ENCODE measurements at regions not wholly inside any gene's neighbourhood (a gene's known extent, or its start where the extent isn't known, plus 50 kb on each side); places are given as distances from the start of the nearest gene placed in this dataset.
A peak's percentile ranks its signal among the peaks of the same experiment; 100 is the strongest.

DNA sequence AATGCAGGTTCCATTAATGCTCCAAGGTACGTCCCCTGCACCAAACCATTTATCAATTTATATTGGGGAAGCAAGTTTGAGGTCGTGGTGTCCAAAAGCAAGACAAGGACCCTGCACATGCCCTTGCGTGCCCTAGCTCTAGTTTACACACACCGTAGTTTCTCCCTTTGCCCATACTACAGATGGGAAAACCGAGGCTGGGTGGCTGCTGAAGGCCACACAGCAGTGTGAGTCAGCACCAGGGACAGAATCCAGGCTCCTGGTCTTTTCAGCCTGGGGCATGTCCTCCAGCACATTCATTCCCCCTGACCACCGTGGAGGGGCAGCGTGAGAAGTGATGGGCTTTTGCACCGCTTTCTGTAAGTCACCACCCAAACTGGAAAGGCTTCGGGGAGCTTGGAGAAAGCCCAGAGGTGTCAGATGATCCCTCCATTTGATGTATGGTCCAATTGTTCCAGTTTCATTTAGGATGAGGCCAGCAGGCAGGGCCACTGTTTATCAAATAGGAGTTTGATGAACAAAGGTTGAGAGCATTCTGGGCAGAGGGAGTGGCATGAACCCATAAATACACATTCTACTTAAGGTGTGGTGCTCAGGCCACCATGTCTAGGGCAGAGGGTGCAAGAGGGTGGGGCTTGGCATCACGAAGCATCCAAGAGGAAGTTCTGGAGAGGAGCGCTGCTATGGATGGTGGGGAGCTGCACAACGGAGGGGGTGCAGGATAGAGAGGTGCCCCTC lies 274.1 kb downstream of the HAUS1 start:
- DNase-seq (ENCODE audit: low spot score) = no peak

DNA sequence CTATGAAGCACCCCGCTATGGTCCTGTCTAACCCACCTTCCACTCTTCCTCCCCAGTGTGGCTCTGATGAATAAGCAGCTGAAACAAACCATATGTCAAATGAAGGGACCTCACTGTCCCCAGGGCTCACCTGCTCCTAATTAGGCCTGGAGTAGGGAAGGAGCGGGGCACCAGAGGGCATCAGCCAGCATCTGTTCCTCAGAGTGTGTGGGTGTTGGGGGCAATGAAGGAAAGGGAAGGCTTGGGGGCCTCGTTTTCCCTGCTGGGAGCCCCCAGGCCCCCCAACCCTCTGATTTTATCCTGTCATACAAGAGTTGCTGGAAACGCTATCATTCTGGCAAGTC lies 274.7 kb downstream of the HAUS1 start:
- DNase-seq (ENCODE audit: low spot score) = no peak

DNA sequence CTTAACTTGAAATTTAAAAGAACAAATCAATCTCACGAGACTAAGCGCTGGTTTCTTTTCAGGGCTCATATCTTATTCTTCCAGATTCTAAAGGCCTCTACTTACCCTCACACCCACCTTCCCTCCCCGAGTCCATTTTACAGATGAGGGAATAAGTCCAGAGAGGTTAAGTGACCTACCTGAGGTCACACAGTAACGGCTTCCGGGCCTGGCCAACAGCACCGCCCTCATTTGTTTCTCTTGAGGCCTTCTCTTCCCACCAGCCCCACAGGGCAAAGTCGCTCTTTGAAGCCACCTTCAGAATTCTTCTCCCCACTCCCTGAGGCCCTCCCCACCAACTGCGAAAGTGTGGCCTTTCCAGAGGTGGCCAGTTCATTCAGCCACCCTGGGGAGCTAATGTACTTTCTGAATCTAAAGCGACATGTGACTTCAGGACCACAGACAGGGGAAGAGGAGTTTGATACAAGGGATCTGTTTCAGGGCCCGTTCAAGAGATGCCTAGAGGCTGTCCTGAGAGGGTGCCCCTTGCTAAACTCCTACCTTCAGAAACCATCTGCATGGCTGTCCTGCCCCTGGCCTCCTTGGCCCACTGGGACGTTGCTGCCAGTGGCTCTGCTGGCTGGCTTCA lies 275.3 kb downstream of the HAUS1 start:
- no peak for DNase-seq (ENCODE audit: low spot score)

DNA sequence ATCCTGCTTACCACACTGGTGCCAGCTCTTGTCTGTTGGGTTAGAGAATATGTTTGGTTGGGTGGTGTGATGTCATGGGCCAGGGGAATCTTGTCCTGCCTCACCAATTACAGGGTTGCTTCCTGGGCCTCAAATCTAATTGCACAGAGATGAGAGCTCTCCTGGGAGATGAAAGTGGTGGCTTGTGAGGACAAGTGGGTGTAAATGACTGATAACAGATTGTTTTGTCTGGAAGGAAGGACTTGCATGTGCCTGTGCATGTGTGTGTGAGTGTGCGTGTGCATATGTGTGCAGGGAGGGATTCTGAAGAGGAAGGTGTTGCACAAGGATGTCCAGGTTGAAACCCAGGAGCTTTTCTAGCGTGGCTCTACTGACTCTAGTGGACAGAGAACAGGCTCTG lies 271.9 kb downstream of the LOXHD1 start:
- no peak for DNase-seq (ENCODE audit: low spot score)

DNA sequence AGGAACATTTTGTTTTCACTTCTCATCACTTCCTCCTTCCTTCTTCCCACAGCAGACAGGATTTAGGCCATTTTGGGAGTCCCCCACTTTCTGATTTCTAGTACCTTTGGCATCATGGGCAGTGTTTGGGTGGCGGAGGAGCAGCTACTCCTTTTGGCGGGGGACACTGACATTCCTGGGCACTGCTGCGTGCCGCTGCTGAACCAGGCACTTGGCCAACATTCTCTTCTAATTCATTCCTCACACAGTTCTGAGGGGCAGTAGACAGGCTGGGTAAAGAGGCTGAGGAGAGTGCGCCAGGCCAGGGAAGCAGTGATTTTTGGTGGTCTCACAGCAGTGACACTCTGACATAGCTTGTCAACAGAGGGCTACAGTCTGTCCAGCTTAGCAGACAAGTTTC lies 270.2 kb downstream of the LOXHD1 start:
- DNase-seq (ENCODE audit: low spot score) = peak; percentile 52

DNA sequence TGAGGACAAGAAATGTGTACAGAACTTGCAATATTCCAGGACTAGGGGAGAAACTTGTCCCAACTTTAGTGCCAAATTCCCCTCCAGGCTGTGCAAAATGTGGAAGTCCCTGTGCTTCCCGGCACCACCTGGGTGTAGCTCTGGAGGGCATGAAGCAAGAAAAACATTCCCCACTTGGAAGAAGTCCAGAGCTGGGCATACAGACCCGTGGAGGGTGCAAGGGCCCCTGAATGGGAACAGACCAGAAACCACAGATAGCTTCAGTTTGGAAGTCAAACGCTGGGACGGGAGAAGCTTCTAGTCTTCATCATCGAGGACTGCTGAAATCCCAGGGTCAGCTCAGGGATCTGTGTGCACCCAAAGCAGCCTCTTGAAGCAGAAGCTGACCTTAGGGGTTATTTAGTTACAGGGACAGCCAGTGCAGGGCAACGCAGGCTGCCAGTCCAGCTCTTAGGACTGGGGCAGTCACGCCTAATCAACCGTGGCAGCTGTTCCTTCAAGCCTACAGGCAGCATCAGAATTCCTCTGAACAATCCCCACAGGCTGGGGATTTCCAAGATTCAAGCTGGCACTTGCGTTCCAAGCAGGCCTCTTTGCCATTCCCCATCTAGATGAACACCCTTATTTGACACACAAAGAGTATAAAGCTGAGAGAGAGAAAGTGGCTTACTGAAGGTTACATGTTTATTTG lies 269.4 kb downstream of the LOXHD1 start:
- DNase-seq (ENCODE audit: low spot score) = peak; percentile 92

DNA sequence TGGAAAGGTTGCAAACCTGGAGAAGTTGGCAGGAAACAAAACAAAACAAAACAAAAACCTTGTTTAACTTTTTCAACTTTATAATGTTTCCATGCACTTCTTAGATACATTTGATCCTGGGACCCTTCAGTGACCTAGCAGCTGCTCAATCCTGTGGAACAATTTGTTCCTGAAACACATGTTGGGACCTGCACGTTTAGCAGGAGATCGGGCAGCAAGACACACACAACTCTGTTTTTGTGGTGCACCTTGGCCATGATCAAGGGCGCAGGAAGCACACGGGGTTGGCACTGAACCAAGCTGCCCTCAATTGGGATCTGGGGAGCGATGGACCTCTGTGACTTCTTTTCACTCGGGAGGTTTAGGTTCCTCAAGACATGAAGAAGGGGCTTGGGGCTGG lies 268.7 kb downstream of the LOXHD1 start:
- DNase-seq (ENCODE audit: low spot score) = no peak

DNA sequence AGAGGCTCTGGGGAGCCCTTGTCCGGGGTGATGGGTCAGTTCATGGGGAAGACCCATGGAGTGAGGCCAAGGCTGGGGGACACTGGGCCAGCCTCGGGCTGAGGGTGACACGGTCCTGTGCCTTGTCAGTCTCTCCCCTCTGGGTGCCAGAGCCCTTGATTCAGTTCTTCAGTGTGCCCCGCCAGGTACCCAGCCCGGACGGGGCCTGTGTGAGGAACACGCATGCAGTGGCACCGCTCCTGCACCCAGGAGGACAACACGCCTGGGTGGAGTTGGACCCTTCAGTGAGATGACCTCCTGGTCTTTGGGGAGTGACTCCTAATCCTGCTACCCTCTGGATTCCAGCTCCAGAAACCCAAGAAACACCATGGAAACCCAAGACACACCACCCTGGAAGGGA lies 264.4 kb downstream of the LOXHD1 start:
- DNase-seq (ENCODE audit: low spot score) = no peak

DNA sequence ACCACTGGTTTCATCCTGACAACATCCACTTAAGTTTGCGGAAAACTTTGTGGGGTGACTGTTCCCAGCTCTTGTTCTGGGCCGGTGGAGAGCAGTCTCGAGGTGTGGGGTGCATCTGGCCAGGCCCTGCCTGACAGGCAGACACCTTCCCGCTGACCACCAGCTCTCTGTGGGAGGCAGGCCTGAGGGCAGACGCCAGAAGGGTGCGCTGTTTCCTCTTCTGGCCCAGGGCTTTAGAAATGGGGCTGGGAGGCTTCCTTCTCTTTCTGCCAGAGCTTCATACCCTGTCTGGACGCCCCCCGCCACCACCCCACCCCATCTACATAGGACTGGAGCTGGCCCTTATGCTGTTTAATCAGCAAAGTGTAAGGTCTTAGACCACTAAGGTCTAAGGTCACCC lies 263.8 kb downstream of the LOXHD1 start:
- no peak for DNase-seq (ENCODE audit: low spot score)

DNA sequence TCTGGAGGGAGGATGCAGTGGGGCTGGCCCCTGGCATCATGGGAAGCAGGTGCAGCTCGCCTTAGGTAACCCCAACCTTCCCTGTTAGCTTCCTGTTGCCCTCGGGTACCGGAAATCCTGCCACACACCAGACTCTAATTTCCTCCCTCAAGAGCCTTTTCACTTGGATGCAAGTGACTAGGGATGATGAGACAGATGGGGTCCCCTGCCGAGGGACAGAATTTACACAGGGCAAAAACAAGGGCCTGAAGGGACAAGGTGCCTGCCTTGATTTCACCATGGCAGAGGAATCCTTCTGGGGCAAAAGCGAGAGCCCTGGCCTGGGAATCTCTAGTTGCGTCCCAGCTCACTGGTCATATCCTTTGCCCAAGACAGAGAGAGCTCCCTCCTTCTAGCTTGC lies 263.1 kb downstream of the LOXHD1 start:
- DNase-seq (ENCODE audit: low spot score) = no peak

DNA sequence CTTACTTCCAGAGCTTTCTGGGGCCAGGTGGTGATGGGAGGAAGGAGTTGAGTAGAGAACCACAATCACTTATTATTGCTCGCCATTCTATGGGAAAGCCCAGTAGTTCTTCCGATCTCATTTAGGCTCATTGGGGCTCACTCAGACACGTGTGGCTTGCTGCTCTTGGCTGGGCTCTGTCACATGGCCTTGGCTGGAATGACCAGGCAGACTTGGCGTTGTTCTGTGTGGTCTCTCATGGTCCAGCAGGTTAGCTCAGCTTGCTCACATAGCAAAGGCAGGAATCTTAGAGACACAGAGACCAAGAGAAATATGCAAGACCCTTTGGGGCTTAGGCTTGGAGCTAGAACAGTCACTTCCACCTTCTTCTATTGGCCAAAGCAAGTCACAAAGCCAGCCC lies 261.2 kb downstream of the LOXHD1 start:
- DNase-seq (ENCODE audit: low spot score) = no peak

DNA sequence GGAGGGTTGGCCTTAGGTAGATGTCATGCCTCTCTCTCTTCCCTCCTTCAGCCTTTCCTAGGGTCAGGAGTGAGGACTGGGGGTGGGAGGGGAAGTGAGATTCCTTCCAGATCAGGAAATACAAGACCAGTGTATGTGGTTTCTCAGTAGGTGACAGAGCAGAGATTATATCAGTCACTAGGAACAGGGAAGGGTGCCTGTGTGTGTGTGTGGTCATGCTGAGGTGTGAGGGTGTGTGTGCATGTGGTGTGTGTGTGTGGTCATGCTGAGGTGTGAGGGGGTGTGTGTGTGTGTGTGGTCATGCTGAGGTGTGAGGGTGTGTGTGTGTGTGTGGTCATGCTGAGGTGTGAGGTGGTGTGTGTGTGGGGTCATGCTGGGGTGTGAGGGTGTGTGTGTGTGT lies 259.8 kb downstream of the LOXHD1 start:
- DNase-seq (ENCODE audit: low spot score) = peak; percentile 35

DNA sequence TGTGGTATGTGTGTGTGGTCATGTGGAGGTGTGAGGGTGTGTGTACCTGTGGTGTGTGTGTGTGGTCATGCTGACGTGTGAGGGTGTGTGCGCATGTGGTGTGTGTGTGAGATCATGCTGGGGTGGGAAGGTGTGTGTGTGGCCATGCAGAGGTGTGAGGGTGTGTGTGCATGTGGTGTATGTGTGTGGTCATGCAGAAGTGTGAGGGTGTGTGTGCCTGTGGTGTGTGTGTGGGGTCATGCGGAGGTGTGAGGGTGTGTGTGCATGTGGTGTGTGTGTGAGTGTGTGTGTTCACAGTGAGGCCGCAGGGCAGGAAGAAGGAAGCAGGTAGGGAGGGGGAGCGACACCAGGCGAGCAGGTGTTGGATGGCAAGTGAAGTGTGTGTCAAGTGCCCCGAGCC lies 259.0 kb downstream of the LOXHD1 start:
- no peak for DNase-seq (ENCODE audit: low spot score)

DNA sequence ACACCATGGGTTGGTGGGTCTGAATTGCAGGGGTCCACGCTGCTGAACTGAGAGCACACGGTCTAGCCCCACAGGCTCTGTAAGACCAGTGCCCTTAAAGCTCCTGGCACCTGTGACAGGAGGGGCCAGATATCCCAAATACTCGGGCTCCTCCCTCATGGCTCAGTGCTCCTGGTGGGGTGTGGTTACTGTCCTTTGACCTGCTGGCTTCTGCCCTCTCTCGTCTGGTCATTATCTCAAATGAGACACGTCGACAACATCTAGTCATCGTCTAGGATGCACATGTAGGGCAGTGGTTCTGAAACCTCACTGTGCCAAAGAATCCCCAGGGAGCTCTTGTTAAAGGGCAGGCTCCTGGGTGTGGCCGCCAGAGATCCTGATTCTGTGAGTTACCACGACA lies 258.4 kb downstream of the LOXHD1 start:
- DNase-seq (ENCODE audit: low spot score) = no peak

DNA sequence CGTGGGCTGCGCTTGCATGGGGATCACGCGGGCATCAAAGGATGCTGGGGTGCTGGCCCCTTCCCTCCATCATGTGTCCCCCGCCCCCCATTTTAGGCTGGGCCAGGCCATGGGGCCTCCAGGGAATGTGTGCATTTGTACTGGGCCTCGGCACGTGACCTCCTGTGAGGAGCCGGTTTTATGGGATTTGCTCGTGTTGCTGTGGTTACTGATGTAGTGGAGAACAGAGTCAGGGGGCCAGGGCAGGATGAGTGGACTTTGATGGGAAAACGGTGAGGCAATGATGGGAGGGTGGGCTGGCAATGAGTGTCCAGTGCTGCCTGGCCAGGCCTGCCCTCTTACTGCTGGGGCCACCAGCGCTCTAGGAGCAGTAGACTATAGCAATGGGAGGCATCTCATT lies 257.7 kb downstream of the LOXHD1 start:
- no peak for DNase-seq (ENCODE audit: low spot score)

DNA sequence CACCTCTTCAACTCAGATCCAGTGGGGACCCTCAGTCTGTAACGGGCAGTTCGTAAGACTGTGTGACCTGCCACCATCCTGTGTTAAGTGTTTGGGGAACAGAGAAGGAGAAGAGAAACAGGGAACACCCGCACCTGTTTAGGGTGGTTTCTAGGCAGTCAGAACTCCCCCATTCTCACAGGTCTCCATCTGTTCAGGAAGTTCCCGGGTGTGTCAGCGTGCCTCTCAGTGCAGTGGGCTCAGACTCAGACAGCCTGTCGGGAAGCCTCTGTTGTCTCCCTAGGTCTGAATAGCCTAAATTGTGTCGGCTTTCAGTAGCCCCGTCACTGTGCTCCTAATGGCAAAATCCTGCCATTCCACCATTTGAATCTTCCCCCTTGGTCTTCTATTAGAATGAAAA lies 256.6 kb downstream of the LOXHD1 start:
- DNase-seq (ENCODE audit: low spot score) = no peak

DNA sequence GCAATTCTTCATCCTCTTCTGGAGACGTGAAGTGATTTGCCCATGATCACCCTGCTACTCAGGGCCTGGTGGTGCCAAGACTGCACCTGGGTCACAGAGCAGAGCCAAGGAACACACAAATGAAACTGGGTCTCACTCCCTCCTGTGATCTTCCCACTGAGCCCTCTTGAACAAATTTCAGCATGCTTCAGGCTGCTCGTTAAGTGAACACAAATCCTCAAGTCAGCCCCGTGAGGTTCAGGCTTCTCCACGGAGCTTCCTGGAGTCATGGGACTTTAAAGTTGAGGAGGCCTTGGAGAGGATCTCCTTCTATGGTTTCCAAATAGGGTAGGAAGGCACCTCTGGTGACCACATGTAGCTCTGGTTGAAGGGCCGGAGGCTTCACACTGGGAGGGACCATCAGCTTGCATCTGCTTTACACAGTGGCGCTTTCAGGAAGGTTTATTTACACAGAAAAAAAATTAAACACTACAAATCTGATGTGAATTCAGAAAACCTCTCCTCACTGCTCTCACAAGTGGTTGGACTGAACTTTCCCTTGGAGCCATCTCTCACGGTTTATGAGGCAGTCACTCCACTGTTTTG lies 255.4 kb downstream of the LOXHD1 start:
- DNase-seq (ENCODE audit: low spot score) = no peak

DNA sequence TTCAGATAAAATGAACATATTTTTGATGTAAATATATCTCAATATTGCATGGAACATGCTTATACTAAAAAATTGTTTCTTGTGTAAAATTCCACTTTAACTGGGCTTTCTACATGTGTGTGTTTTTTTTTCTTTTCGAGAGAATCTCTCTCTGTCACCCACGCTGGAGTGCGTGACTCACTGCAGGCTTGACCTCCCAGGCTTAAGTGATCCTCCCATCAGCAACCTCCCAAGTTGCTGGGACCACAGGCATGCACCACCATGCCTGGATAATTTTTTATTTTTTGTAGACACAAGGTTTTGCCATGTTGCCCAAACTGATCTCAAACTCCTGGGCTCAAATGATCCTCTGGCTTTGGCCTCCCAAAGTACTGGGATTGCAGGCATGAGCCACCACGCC lies 254.6 kb downstream of the LOXHD1 start:
- DNase-seq (ENCODE audit: low spot score) = peak; percentile 45

DNA sequence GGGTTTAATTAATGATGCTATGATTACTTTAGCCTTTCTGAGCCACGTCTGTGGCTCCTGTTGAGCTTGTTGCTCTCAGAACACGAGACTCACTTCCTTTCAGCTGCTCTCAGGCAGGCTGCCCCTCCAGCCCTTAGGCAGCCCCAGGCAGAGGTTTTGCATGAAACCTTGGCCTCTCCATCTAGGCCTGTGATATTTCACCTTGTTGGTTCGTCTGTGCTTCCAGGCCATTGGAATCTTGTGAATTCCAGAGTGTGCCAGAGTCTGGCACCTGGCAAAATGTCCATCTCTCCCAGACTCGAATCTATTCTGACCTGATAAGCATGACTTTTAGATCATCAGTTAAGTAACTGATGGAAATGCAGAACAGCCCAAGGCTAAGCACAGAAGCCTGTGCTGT lies 254.1 kb downstream of the LOXHD1 start:
- DNase-seq (ENCODE audit: low spot score) = no peak

DNA sequence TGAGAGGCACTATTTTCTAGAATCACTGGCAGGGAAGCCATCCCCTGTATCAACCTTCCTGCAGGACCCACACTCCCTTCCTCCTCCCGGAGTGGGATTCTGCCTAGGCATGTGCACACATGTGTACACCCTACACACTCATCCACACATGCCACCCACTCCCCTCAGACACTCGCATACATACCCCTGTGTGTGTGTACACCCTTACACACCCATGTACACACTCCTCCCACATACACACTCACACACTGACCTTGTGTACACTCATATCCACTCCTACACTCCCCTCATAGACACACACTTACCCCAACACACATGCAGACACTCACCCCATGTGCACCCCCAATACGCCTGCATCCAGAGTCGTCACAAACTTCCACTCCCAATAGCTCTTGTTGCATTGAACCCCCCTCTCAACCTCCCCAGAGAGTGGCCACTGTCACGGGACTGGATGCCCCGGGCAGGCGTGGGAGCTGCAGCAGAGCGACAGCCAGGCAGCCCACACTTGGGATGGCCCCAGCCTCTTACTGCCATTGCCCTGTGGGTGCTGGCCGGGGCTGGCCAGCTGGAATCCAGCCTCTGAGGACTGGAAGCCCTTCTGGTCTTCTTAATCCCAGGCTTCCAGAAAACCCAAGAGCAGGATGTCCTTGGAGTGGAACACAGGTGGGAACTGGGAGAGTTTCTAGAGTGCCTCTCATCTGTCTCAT lies 251.0 kb downstream of the LOXHD1 start:
- DNase-seq (ENCODE audit: low spot score) = no peak

DNA sequence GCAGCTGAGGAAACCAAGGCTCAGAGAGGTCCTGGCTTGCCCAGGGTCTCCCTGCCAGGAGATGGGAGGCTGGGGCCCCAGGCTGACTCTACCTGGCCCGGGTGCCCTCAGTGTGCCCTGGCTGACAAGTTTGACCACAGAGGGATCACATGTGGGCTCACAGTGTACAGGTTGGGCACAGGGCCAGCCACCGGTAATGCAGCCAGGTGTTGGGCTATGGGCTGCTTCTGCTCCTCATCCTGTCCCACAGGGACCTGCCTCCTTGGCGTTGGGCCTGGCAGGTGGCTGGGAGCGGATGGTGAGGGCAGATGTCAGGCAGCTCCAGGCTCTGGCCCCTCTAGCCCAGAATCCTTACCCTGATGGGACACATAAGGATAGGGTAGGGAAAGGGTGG lies 250.5 kb downstream of the LOXHD1 start:
- no peak for DNase-seq (ENCODE audit: low spot score)

DNA sequence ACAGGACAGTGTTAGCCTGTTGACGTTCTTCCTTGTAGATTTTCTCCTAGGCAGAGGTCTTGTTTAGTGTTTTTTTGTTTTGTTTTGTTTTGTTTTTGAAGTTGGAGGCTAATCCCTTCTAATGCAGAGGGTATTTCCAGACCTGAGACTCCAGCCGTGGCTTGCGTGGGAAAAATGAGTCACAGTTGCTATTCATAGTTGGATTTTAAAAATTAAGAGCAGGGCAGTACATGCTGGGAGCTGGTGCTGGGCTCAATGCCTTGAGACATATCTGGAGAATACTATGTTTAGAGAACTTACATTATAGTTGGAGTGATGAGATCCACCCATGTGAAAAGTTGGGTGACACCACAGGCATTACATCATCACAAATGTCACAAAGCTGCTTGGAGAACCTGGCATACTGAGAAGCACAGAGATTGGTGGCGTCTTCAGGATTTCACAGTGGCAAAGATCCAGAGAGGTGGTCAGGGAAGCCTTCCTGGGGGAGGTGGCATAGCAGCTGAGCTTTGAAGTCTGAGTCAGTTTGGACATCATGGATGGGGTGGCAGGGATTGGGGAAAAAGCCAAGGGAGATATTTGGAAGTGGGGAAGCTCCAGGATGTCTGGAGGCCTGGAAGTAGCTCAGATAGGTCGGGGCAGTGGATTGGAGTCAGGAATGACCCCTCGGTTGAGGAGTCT lies 249.4 kb downstream of the LOXHD1 start:
- peak; percentile 32 for DNase-seq (ENCODE audit: low spot score)

Measured in kidney tubule cell (primary cell).